GM23338 (cell line): ENCODE measurements at regions not wholly inside any gene's neighbourhood (a gene's known extent, or its start where the extent isn't known, plus 50 kb on each side); places are given as distances from the start of the nearest gene placed in this dataset.
A peak's percentile ranks its signal among the peaks of the same experiment; 100 is the strongest.

Experiments used
- ATAC-seq: fragments of 200-7000 bp; cut with Tn5 transposase; 3 replicates; pipeline ENCODE4 v1.9.1; 2020
- DNase-seq: peaks from one replicate; pipeline ENCODE4 v3.0.0-alpha.2; 2015; ENCODE audit warnings: low spot score
- H2AFZ ChIP-seq: fragments of 200-600 bp; sonication (generic); 2 replicates; pipeline ENCODE4 v1.8.0; 2016; ENCODE audit warnings: antibody characterized with exemption, mild to moderate bottlenecking, moderate library complexity
- H3F3A ChIP-seq: fragments of 200-600 bp; sonication (generic); replicated peaks from 2 replicates; pipeline ENCODE4 v1.8.0; 2017; ENCODE audit warnings: antibody characterized with exemption, mixed run types, low read depth
- H3K27ac ChIP-seq: fragments of 200-600 bp; sonication (generic); 2 replicates; pipeline ENCODE4 v1.6.1; 2016; ENCODE audit warnings: low read depth
- H3K27me3 ChIP-seq: fragments of 200-600 bp; sonication (generic); 2 replicates; pipeline ENCODE4 v1.8.0; 2016; ENCODE audit warnings: mild to moderate bottlenecking, mixed run types, moderate library complexity; ENCODE audit not compliant: insufficient read depth
- H3K36me3 ChIP-seq: fragments of 200-600 bp; sonication (generic); 2 replicates; pipeline ENCODE4 v1.8.0; 2016; ENCODE audit warnings: mild to moderate bottlenecking; ENCODE audit not compliant: insufficient read depth
- H3K4me1 ChIP-seq: fragments of 200-600 bp; sonication (generic); 2 replicates; pipeline ENCODE4 v1.8.0; 2016; ENCODE audit warnings: mild to moderate bottlenecking, moderate library complexity; ENCODE audit not compliant: insufficient read depth
- H3K4me2 ChIP-seq: fragments of 200-600 bp; sonication (generic); 2 replicates; pipeline ENCODE4 v1.7.1; 2017; ENCODE audit warnings: mixed run types
- H3K4me3 ChIP-seq: fragments of 200-600 bp; sonication (generic); 2 replicates; pipeline ENCODE4 v1.6.1; 2016; ENCODE audit warnings: mixed run types
- H3K79me2 ChIP-seq: fragments of 200-600 bp; sonication (generic); replicated peaks from 2 replicates; pipeline ENCODE4 v1.8.0; 2017; ENCODE audit warnings: mild to moderate bottlenecking; ENCODE audit not compliant: insufficient read depth
- H3K9me2 ChIP-seq: fragments of 200-600 bp; sonication (generic); 2 replicates; pipeline ENCODE4 v1.8.0; 2017; ENCODE audit not compliant: insufficient read depth
- H4K20me1 ChIP-seq: fragments of 200-600 bp; sonication (generic); replicated peaks from 2 replicates; pipeline ENCODE4 v1.8.0; 2017; ENCODE audit warnings: mild to moderate bottlenecking; ENCODE audit not compliant: insufficient read depth
- H3K27ac Mint-ChIP-seq: 2 replicates; pipeline ENCODE4 v1.8.0; 2020; ENCODE audit warnings: inconsistent platforms, mild to moderate bottlenecking, moderate library complexity, mixed read lengths
- H3K27me3 Mint-ChIP-seq: 3 replicates; pipeline ENCODE4 v1.8.0; 2022; ENCODE audit warnings: low read depth, mild to moderate bottlenecking, moderate library complexity, mixed read lengths, inconsistent platforms; ENCODE audit not compliant: insufficient read depth, poor library complexity
- H3K36me3 Mint-ChIP-seq: 3 replicates; pipeline ENCODE4 v1.8.0; 2021; ENCODE audit warnings: low read depth, mild to moderate bottlenecking, inconsistent platforms, moderate library complexity, mixed read lengths
- H3K4me1 Mint-ChIP-seq: 3 replicates; pipeline ENCODE4 v1.8.0; 2020; ENCODE audit warnings: mild to moderate bottlenecking, inconsistent platforms, mixed read lengths
- H3K4me3 Mint-ChIP-seq: 3 replicates; pipeline ENCODE4 v1.8.0; 2021; ENCODE audit warnings: moderate library complexity, mild to moderate bottlenecking, inconsistent platforms, mixed read lengths
- H3K9me3 Mint-ChIP-seq: 3 replicates; pipeline ENCODE4 v1.8.0; 2020; ENCODE audit warnings: moderate library complexity, mild to moderate bottlenecking, inconsistent platforms, mixed read lengths
- CREB1 ChIP-seq: fragments of 250-450 bp; sonication (Bioruptor Pico); IDR thresholded peaks from 2 replicates; pipeline ENCODE4 v1.5.0; 2020; ENCODE audit warnings: low read depth, mild to moderate bottlenecking, moderate library complexity
- EZH2 ChIP-seq: fragments of 200-600 bp; sonication (generic); IDR thresholded peaks from one replicate; pipeline ENCODE4 v1.8.0; 2017; ENCODE audit warnings: antibody characterized with exemption, mild to moderate bottlenecking, low read depth; ENCODE audit not compliant: unreplicated experiment
- EZH2phosphoT487 ChIP-seq: fragments of 200-600 bp; sonication (generic); IDR thresholded peaks from one replicate; pipeline ENCODE4 v1.8.1; 2018; ENCODE audit warnings: antibody characterized with exemption; ENCODE audit not compliant: unreplicated experiment
- JUNB ChIP-seq: IDR thresholded peaks from one replicate; pipeline ENCODE4 v1.6.1; 2016; ENCODE audit warnings: antibody characterized with exemption; ENCODE audit not compliant: unreplicated experiment
- NANOG ChIP-seq: IDR thresholded peaks from 2 replicates; pipeline ENCODE4 v1.6.1; 2016; ENCODE audit warnings: antibody characterized with exemption, borderline replicate concordance
- POLR2AphosphoS5 ChIP-seq: IDR thresholded peaks from 2 replicates; pipeline ENCODE4 v1.6.1; 2016; ENCODE audit warnings: antibody characterized with exemption, low read depth
- STAT1 ChIP-seq: IDR thresholded peaks from one replicate; pipeline ENCODE4 v1.6.1; 2016; ENCODE audit warnings: antibody characterized with exemption; ENCODE audit not compliant: unreplicated experiment
- ZNF114 ChIP-seq: fragments of 250-450 bp; sonication (Bioruptor Pico); IDR thresholded peaks from 2 replicates; pipeline ENCODE4 v1.5.0; 2020; ENCODE audit warnings: mild to moderate bottlenecking, moderate library complexity
- ZNF331 ChIP-seq: fragments of 250-450 bp; sonication (Bioruptor Pico); IDR thresholded peaks from 2 replicates; pipeline ENCODE4 v1.5.0; 2020; ENCODE audit warnings: low read depth, mild to moderate bottlenecking, moderate library complexity
- TF ChIP-seq, protein P1 (sequence below): IDR thresholded peaks from 2 replicates; pipeline ENCODE4 v1.6.1; 2016; ENCODE audit warnings: antibody characterized with exemption
- TF ChIP-seq, protein P2 (sequence below): IDR thresholded peaks from one replicate; pipeline ENCODE4 v1.6.1; 2018; ENCODE audit warnings: antibody characterized with exemption; ENCODE audit not compliant: unreplicated experiment
- TF ChIP-seq, protein P3 (sequence below), 2 experiments: fragments of 200-600 bp in 1 of 2; sonication (generic) in 1 of 2; conservative IDR thresholded peaks; 2 replicates each; pipeline versions ENCODE4 v1.5.1 to v1.6.1; 2016 to 2017; ENCODE audit warnings: antibody characterized with exemption in 2 of 2, low read depth in 2 of 2, mild to moderate bottlenecking in 2 of 2, moderate library complexity in 1 of 2

DNA sequence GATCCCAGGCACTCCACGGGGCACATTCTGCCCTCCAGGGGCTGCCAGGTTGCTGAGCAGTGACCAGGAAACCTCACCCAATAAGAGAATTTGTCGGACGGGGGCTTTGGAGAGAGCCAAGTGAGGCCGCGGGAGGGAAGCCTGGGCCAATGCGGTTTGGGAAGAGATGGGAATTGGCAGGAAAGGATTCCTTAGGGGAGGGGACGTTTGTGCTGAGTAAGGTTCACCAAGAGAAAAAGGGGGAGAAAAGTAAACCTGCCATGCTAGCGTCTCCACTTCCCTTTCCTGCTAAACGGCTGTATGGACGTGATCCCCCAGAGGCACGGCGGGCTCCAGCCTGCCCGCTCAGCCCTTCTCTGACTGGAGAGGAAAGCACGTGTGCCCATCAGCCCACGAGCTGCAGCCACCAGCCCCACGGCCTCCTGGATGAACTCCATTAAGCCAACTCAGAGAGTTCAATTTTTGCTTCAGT, 194.4 kb upstream of the ID2 start:
- Mint-ChIP-seq H3K27me3 (no peaks in the 10 kb centered on the region), H3K4me3 (no peak overlapping the region), H3K4me1 (peaks cover 17% of the 10 kb centered on the region), H3K36me3 (no peaks in the 10 kb centered on the region), H3K27ac (no peak overlapping the region), H3K9me3 (no peaks in the 10 kb centered on the region)
- no peaks in the 10 kb centered on the region for H3K79me2 ChIP-seq
- TF ChIP-seq STAT1: no peak
- TF ChIP-seq NANOG: no peak
- no peak for TF ChIP-seq EZH2
- TF ChIP-seq, protein P1, sequence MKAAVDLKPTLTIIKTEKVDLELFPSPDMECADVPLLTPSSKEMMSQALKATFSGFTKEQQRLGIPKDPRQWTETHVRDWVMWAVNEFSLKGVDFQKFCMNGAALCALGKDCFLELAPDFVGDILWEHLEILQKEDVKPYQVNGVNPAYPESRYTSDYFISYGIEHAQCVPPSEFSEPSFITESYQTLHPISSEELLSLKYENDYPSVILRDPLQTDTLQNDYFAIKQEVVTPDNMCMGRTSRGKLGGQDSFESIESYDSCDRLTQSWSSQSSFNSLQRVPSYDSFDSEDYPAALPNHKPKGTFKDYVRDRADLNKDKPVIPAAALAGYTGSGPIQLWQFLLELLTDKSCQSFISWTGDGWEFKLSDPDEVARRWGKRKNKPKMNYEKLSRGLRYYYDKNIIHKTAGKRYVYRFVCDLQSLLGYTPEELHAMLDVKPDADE: no peak
- TF ChIP-seq, protein P2, sequence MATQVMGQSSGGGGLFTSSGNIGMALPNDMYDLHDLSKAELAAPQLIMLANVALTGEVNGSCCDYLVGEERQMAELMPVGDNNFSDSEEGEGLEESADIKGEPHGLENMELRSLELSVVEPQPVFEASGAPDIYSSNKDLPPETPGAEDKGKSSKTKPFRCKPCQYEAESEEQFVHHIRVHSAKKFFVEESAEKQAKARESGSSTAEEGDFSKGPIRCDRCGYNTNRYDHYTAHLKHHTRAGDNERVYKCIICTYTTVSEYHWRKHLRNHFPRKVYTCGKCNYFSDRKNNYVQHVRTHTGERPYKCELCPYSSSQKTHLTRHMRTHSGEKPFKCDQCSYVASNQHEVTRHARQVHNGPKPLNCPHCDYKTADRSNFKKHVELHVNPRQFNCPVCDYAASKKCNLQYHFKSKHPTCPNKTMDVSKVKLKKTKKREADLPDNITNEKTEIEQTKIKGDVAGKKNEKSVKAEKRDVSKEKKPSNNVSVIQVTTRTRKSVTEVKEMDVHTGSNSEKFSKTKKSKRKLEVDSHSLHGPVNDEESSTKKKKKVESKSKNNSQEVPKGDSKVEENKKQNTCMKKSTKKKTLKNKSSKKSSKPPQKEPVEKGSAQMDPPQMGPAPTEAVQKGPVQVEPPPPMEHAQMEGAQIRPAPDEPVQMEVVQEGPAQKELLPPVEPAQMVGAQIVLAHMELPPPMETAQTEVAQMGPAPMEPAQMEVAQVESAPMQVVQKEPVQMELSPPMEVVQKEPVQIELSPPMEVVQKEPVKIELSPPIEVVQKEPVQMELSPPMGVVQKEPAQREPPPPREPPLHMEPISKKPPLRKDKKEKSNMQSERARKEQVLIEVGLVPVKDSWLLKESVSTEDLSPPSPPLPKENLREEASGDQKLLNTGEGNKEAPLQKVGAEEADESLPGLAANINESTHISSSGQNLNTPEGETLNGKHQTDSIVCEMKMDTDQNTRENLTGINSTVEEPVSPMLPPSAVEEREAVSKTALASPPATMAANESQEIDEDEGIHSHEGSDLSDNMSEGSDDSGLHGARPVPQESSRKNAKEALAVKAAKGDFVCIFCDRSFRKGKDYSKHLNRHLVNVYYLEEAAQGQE: no peak
- no peak for TF ChIP-seq JUNB
- TF ChIP-seq POLR2AphosphoS5: no peak
- ATAC-seq (peak; percentile 84), DNase-seq (peak; percentile 56)
- H3K36me3 ChIP-seq: no peaks in the 10 kb centered on the region
- H3K4me1 ChIP-seq: no peaks in the 10 kb centered on the region; the same call in 1 of the 2 replicates
- no peaks in the 10 kb centered on the region for H3K9me2 ChIP-seq
- H4K20me1 ChIP-seq: no peaks in the 10 kb centered on the region
- no peak overlapping the region for H3K4me2 ChIP-seq
- no peaks in the 10 kb centered on the region for H3F3A ChIP-seq
- no peak overlapping the region for H3K4me3 ChIP-seq
- H3K27me3 ChIP-seq: no peaks in the 10 kb centered on the region
- H2AFZ ChIP-seq: peak overlapping the region; percentile 94
- no peak overlapping the region for H3K27ac ChIP-seq

DNA sequence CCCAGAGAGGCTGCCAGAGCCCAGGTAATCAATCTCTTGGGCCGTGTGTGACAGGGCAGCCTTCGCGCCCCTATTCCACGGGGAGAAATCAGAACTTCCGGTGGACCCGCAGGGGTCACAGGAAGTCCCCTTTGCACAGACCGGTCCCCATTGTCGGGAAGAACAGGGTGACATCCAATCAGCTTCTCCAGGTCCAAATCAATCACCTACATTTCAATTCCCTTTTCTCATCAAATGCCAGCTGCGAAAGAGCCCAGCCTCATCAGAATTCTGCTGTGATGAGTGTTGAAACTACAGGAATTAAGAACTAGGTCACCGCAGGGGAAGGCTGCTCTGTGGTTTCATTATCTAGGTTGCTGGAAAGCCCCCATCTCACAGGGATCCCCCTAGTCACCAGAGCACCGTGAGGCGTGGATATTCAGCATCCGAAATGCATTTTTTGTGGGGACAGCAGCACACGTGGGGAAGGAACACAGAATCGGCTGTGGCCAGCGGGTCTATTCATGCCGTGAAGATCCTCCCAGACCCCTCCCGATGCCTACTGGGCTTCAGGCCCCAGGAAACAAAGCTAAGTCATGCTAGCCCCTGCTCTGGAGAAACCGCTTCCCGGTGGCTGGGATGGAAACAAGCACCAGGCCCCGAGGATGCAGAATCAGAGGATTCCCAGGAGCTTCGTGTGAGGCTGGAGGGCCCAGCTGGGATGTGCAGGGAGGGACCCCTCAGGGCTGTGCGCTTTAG, 193.7 kb upstream of the ID2 start:
- no peak for DNase-seq
- no peak overlapping the region for H3K4me2 ChIP-seq
- no peak overlapping the region for H3K27ac ChIP-seq
- no peaks in the 10 kb centered on the region for H3K36me3 ChIP-seq
- Mint-ChIP-seq H3K9me3 (no peaks in the 10 kb centered on the region), H3K27ac (no peak overlapping the region), H3K4me1 (peaks cover 17% of the 10 kb centered on the region), H3K36me3 (no peaks in the 10 kb centered on the region), H3K27me3 (no peaks in the 10 kb centered on the region), H3K4me3 (no peak overlapping the region)
- H3K4me1 ChIP-seq: no peaks in the 10 kb centered on the region; the same call in 1 of the 2 replicates
- H2AFZ ChIP-seq: peak overlapping the region; percentile 94
- no peak overlapping the region for H3K4me3 ChIP-seq
- ATAC-seq: peak; percentile 31
- no peaks in the 10 kb centered on the region for H3F3A ChIP-seq
- H3K9me2 ChIP-seq: no peaks in the 10 kb centered on the region
- H3K27me3 ChIP-seq: no peaks in the 10 kb centered on the region
- H3K79me2 ChIP-seq: no peaks in the 10 kb centered on the region
- no peaks in the 10 kb centered on the region for H4K20me1 ChIP-seq
- TF ChIP-seq EZH2phosphoT487 (no peak), ZNF331 (CRISPR knock-in tag) (no peak), NANOG (no peak), STAT1 (no peak), CREB1 (CRISPR knock-in tag) (no peak), EZH2 (no peak), ZNF114 (no peak)
- TF ChIP-seq, protein P3, sequence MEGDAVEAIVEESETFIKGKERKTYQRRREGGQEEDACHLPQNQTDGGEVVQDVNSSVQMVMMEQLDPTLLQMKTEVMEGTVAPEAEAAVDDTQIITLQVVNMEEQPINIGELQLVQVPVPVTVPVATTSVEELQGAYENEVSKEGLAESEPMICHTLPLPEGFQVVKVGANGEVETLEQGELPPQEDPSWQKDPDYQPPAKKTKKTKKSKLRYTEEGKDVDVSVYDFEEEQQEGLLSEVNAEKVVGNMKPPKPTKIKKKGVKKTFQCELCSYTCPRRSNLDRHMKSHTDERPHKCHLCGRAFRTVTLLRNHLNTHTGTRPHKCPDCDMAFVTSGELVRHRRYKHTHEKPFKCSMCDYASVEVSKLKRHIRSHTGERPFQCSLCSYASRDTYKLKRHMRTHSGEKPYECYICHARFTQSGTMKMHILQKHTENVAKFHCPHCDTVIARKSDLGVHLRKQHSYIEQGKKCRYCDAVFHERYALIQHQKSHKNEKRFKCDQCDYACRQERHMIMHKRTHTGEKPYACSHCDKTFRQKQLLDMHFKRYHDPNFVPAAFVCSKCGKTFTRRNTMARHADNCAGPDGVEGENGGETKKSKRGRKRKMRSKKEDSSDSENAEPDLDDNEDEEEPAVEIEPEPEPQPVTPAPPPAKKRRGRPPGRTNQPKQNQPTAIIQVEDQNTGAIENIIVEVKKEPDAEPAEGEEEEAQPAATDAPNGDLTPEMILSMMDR (conservative IDR thresholded peaks at IDR 0.05; ENCODE audit: low read depth in 2 of 2): no peak
- TF ChIP-seq, protein P2: no peak
- TF ChIP-seq, protein P1: no peak
